H9 (cell line): ENCODE measurements at regions not wholly inside any gene's neighbourhood (a gene's known extent, or its start where the extent isn't known, plus 50 kb on each side); places are given as distances from the start of the nearest gene placed in this dataset.
A peak's percentile ranks its signal among the peaks of the same experiment; 100 is the strongest.

Source experiments
- DNase-seq: peaks from one replicate; pipeline ENCODE4 v3.0.0-alpha.2; 2017
- H2AFZ ChIP-seq: one replicate; pipeline ENCODE4 v1.6.1; 2013; ENCODE audit warnings: mild to moderate bottlenecking, low read length, control low read depth, moderate library complexity
- H2AK5ac ChIP-seq: 2 replicates; pipeline ENCODE4 v1.6.1; 2013; ENCODE audit warnings: low read length, control low read depth, mixed read lengths; ENCODE audit not compliant: insufficient read length
- H2BK120ac ChIP-seq: one replicate; pipeline ENCODE4 v1.6.1; 2013; ENCODE audit warnings: low read depth, mild to moderate bottlenecking, low read length, control low read depth, inconsistent platforms; ENCODE audit not compliant: poor library complexity, severe bottlenecking
- H2BK12ac ChIP-seq: 2 replicates; pipeline ENCODE4 v1.6.1; 2013; ENCODE audit warnings: low read length, control low read depth, mixed read lengths, low read depth; ENCODE audit not compliant: insufficient read length
- H2BK15ac ChIP-seq: 2 replicates; pipeline ENCODE4 v1.6.1; 2013; ENCODE audit warnings: low read depth, low read length, control low read depth
- H2BK20ac ChIP-seq: one replicate; pipeline ENCODE4 v1.6.1; 2013; ENCODE audit warnings: low read depth, mild to moderate bottlenecking, low read length, control low read depth, inconsistent platforms; ENCODE audit not compliant: poor library complexity, severe bottlenecking
- H2BK5ac ChIP-seq: 2 replicates; pipeline ENCODE4 v1.6.1; 2013; ENCODE audit warnings: low read length, control low read depth, mixed read lengths; ENCODE audit not compliant: insufficient read length
- H3K14ac ChIP-seq: 2 replicates; pipeline ENCODE4 v1.6.1; 2013; ENCODE audit warnings: low read length, control low read depth; ENCODE audit not compliant: insufficient read depth
- H3K18ac ChIP-seq: 2 replicates; pipeline ENCODE4 v1.6.1; 2013; ENCODE audit warnings: low read depth, mild to moderate bottlenecking, mixed read lengths, low read length, control low read depth; ENCODE audit not compliant: insufficient read length
- H3K23ac ChIP-seq: 2 replicates; pipeline ENCODE4 v1.6.1; 2013; ENCODE audit warnings: low read length, control low read depth, mixed read lengths, low read depth; ENCODE audit not compliant: insufficient read length
- H3K23me2 ChIP-seq: 2 replicates; pipeline ENCODE4 v1.6.1; 2013; ENCODE audit warnings: low read depth, mild to moderate bottlenecking, mixed read lengths, low read length, control low read depth; ENCODE audit not compliant: insufficient read length, poor library complexity, severe bottlenecking
- H3K27ac ChIP-seq: 2 replicates; pipeline ENCODE4 v1.5.1; 2013; ENCODE audit warnings: low read length, control low read depth, mixed read lengths, low read depth; ENCODE audit not compliant: insufficient read length
- H3K27me3 ChIP-seq: 2 replicates; pipeline ENCODE4 v1.6.1; 2013; ENCODE audit warnings: low read length, control low read depth, inconsistent platforms; ENCODE audit not compliant: insufficient read depth
- H3K4ac ChIP-seq: 2 replicates; pipeline ENCODE4 v1.6.1; 2013; ENCODE audit warnings: low read depth, mild to moderate bottlenecking, control low read depth, inconsistent platforms, low read length, moderate library complexity
- H3K4me1 ChIP-seq: 2 replicates; pipeline ENCODE4 v1.6.1; 2013; ENCODE audit warnings: low read length, control low read depth, inconsistent platforms; ENCODE audit not compliant: insufficient read depth
- H3K4me2 ChIP-seq: 2 replicates; pipeline ENCODE4 v1.6.1; 2013; ENCODE audit warnings: low read length, control low read depth, mixed read lengths; ENCODE audit not compliant: insufficient read length, insufficient read depth
- H3K56ac ChIP-seq: 2 replicates; pipeline ENCODE4 v1.6.1; 2013; ENCODE audit warnings: low read depth, mild to moderate bottlenecking, mixed read lengths, low read length, control low read depth; ENCODE audit not compliant: insufficient read length
- H3K79me1 ChIP-seq: 2 replicates; pipeline ENCODE4 v1.6.1; 2013; ENCODE audit warnings: low read depth, mild to moderate bottlenecking, moderate library complexity, low read length, control low read depth, inconsistent platforms; ENCODE audit not compliant: insufficient read depth, poor library complexity, severe bottlenecking
- H3K79me2 ChIP-seq: 2 replicates; pipeline ENCODE4 v1.6.1; 2013; ENCODE audit warnings: low read length, control low read depth, inconsistent platforms; ENCODE audit not compliant: insufficient read depth
- H3K9ac ChIP-seq: 2 replicates; pipeline ENCODE4 v1.6.1; 2013; ENCODE audit warnings: low read length, control low read depth, mixed read lengths; ENCODE audit not compliant: insufficient read length; ENCODE audit errors: extremely low read depth
- H3K9me3 ChIP-seq: one replicate; pipeline ENCODE4 v1.6.1; 2013; ENCODE audit warnings: low read depth, low read length, inconsistent platforms; ENCODE audit not compliant: control insufficient read depth
- H3T11ph ChIP-seq: one replicate; pipeline ENCODE4 v1.6.1; 2013; ENCODE audit warnings: mild to moderate bottlenecking, low read length, control low read depth, inconsistent platforms
- H4K20me1 ChIP-seq: one replicate; pipeline ENCODE4 v1.6.1; 2013; ENCODE audit not compliant: control insufficient read depth, insufficient read length, insufficient read depth
- H4K5ac ChIP-seq: 2 replicates; pipeline ENCODE4 v1.6.1; 2013; ENCODE audit warnings: low read depth, mild to moderate bottlenecking, mixed read lengths, low read length, control low read depth; ENCODE audit not compliant: insufficient read length
- H4K8ac ChIP-seq: replicated peaks from 2 replicates; pipeline ENCODE4 v1.6.1; 2013; ENCODE audit warnings: low read length, control low read depth, mixed read lengths, low read depth; ENCODE audit not compliant: insufficient read length
- H4K91ac ChIP-seq: 2 replicates; pipeline ENCODE4 v1.6.1; 2013; ENCODE audit warnings: low read depth, mild to moderate bottlenecking, moderate library complexity, mixed read lengths, low read length, control low read depth; ENCODE audit not compliant: insufficient read length
- H3K27ac Mint-ChIP-seq, 3 experiments: 2 replicates in 2 of 3; 3 replicates in 1 of 3; pipeline ENCODE4 v1.8.0; 2020 to 2021; ENCODE audit warnings: mixed read lengths in 3 of 3, mild to moderate bottlenecking in 1 of 3, moderate library complexity in 1 of 3
- H3K27me3 Mint-ChIP-seq: 2 replicates; pipeline ENCODE4 v1.8.0; 2021; ENCODE audit warnings: low read depth, mild to moderate bottlenecking, moderate library complexity, mixed read lengths
- H3K36me3 Mint-ChIP-seq, 3 experiments: 2 replicates in 2 of 3; 3 replicates in 1 of 3; pipeline ENCODE4 v1.8.0; 2020 to 2021; ENCODE audit warnings: low read depth in 3 of 3, mixed read lengths in 3 of 3; ENCODE audit not compliant: insufficient read depth in 1 of 3
- H3K4me1 Mint-ChIP-seq, 2 experiments: 2 replicates each; pipeline ENCODE4 v1.8.0; 2020; ENCODE audit warnings: mixed read lengths in 2 of 2
- H3K4me3 Mint-ChIP-seq, 2 experiments: 2 replicates in 1 of 2; 3 replicates in 1 of 2; pipeline ENCODE4 v1.8.0; 2020 to 2021; ENCODE audit warnings: mild to moderate bottlenecking in 2 of 2, mixed read lengths in 2 of 2, moderate library complexity in 1 of 2
- H3K9me3 Mint-ChIP-seq, 2 experiments: 2 replicates in 1 of 2; 3 replicates in 1 of 2; pipeline ENCODE4 v1.8.0; 2020; ENCODE audit warnings: mild to moderate bottlenecking in 2 of 2, mixed read lengths in 2 of 2, moderate library complexity in 1 of 2
- WGBS: extraction: QIAGEN DNeasy Blood & Tissue Kit; methylation state at CpG from one replicate; pipeline ENCODE4 v1.1.7; 2013; ENCODE audit warnings: missing lambda C conversion rate, low lambda C conversion rate, mixed read lengths; ENCODE audit not compliant: insufficient read length; ENCODE audit errors: extremely low coverage; 5-methylcytosine and 5-hydroxymethylcytosine counted together
- TF ChIP-seq, protein P1 (sequence below): fragments of 200-600 bp; sonication (generic); conservative IDR thresholded peaks from 3 replicates; pipeline ENCODE4 v1.8.0; 2021; ENCODE audit warnings: antibody characterized with exemption, mild to moderate bottlenecking

DNA sequence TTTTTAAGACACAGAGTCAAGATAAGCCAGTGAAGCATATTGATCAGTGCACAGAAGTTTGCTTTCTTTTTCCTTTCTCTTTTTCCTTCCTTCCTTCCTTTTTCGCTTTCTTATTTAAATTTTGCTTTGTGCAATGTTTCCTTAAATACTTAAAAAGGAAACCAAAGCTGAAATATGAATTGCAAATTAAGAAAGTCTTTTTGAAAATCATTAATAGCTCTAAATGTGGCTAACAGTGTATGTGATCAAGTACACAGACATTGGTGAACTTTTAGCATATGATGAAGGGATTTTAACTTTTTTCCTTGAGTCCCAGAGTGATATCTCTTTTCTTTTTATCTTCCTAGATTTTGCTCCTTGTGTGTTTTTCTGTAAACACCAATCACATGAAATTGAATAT lies 1356.9 kb upstream of the PRR20A start:
- Mint-ChIP-seq H3K36me3 (peaks cover 5 to 20% (median 13%) of the 10 kb centered on the region in 3 experiments; a peak in 6 of 7 replicates), H3K4me3 (no peak overlapping the region), H3K4me1 (peaks cover 3% of the 10 kb centered on the region in 2 experiments; a peak in 3 of 4 replicates), H3K9me3 (peaks cover 11% of the 10 kb centered on the region in 2 experiments), H3K27ac (peak overlapping the region in 2 of 3 experiments; percentile 49 to 77; a peak in 2 of 7 replicates), H3K27me3 (no peaks in the 10 kb centered on the region)
- no peak overlapping the region for H2BK15ac ChIP-seq
- H2AFZ ChIP-seq: no peak overlapping the region
- H3K23ac ChIP-seq: no peak overlapping the region
- H3K18ac ChIP-seq: no peak overlapping the region
- no peak overlapping the region for H2AK5ac ChIP-seq
- no peaks in the 10 kb centered on the region for H3K23me2 ChIP-seq
- no peak overlapping the region for H2BK12ac ChIP-seq
- WGBS: no CpG with 5 or more reads among the region's 1 CpG
- H3K27me3 ChIP-seq: no peaks in the 10 kb centered on the region
- H3K9ac ChIP-seq: no peak overlapping the region
- no peak overlapping the region for H2BK20ac ChIP-seq
- no peaks in the 10 kb centered on the region for H3K9me3 ChIP-seq
- H2BK120ac ChIP-seq: no peak overlapping the region
- H3K79me2 ChIP-seq: no peaks in the 10 kb centered on the region
- no peaks in the 10 kb centered on the region for H3K79me1 ChIP-seq
- H3K4me2 ChIP-seq: no peak overlapping the region
- no peak overlapping the region for H3K56ac ChIP-seq
- H4K5ac ChIP-seq: no peak overlapping the region
- no peak overlapping the region for H3K4ac ChIP-seq
- no peak for DNase-seq
- H4K20me1 ChIP-seq: no peaks in the 10 kb centered on the region
- H4K91ac ChIP-seq: no peak overlapping the region
- H3T11ph ChIP-seq: no peak overlapping the region
- TF ChIP-seq, protein P1, sequence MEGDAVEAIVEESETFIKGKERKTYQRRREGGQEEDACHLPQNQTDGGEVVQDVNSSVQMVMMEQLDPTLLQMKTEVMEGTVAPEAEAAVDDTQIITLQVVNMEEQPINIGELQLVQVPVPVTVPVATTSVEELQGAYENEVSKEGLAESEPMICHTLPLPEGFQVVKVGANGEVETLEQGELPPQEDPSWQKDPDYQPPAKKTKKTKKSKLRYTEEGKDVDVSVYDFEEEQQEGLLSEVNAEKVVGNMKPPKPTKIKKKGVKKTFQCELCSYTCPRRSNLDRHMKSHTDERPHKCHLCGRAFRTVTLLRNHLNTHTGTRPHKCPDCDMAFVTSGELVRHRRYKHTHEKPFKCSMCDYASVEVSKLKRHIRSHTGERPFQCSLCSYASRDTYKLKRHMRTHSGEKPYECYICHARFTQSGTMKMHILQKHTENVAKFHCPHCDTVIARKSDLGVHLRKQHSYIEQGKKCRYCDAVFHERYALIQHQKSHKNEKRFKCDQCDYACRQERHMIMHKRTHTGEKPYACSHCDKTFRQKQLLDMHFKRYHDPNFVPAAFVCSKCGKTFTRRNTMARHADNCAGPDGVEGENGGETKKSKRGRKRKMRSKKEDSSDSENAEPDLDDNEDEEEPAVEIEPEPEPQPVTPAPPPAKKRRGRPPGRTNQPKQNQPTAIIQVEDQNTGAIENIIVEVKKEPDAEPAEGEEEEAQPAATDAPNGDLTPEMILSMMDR: no peak
- no peak overlapping the region for H3K27ac ChIP-seq
- no peak overlapping the region for H4K8ac ChIP-seq
- no peak overlapping the region for H3K14ac ChIP-seq
- no peaks in the 10 kb centered on the region; the same call in 1 of the 2 replicates for H3K4me1 ChIP-seq
- H2BK5ac ChIP-seq: no peak overlapping the region
